ENCODE measurements at regions not wholly inside any gene's neighbourhood (a gene's known extent, or its start where the extent isn't known, plus 50 kb on each side); places are given as distances from the start of the nearest gene placed in this dataset.

DNA sequence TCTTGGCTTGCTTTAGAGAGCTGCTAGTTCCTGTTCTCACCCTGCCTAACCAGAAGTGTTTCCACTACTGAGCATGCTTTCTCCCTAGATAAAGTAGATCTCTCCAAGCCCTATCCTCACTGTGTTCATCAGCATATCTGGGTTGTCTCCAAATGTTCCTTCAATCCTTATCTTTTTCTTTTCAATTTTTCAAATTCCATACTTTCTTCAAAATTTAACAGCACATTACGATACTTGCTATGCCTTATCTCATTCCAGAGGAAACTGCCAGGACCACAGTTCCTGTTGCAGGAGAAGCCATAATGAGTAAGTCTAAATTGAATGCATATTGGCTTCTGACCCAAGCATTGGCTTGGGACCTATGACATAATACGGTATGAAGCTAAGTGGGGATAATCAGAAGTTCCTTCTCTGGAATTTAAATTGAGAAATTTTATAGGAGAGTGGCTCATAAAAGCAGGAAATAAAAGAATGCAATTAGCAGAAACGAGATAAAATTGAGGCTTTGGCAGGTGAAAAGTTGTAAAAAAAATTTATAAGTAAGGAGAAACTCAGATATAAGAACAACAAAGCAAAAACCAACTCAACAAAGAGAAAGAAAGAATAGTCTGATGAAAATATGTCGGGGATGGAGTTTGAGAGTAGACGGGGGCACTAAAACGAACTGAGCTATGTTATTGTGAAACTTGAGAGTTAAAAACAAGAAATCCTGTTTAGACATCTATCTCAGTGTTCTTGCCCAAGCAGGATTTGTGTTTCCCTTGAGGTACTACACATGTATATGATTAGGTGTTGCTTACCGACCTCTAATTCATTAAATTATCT, 631.7 kb upstream of the CCDC54 start:
- no peak overlapping the region for H3K4me3 ChIP-seq (ENCODE audit: low read depth, low read length)
- TF ChIP-seq, protein P1, sequence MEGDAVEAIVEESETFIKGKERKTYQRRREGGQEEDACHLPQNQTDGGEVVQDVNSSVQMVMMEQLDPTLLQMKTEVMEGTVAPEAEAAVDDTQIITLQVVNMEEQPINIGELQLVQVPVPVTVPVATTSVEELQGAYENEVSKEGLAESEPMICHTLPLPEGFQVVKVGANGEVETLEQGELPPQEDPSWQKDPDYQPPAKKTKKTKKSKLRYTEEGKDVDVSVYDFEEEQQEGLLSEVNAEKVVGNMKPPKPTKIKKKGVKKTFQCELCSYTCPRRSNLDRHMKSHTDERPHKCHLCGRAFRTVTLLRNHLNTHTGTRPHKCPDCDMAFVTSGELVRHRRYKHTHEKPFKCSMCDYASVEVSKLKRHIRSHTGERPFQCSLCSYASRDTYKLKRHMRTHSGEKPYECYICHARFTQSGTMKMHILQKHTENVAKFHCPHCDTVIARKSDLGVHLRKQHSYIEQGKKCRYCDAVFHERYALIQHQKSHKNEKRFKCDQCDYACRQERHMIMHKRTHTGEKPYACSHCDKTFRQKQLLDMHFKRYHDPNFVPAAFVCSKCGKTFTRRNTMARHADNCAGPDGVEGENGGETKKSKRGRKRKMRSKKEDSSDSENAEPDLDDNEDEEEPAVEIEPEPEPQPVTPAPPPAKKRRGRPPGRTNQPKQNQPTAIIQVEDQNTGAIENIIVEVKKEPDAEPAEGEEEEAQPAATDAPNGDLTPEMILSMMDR (IDR thresholded peaks at IDR 0.05; ENCODE audit: low read depth, low read length) = no peak

DNA sequence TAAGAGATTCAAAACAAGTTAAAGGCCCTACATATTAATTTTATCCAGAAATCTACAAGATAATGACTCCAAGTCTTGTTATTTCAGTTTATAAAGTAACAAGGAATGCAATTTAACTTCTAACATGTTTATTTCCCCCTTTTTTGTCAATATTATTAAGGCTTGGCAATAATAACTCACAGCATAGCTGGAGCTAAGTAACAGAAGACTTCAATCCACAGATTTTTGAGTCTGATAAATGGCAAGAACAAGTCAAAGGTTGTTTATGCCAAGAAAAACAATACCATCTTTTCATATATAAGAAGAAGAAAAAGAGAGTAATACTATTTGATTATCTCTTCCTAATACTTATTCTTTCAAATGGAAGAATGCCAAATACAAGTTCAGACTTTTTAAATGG, 631.0 kb upstream of the CCDC54 start:
- H3K4me3 ChIP-seq (ENCODE audit: low read depth, low read length) = no peak overlapping the region
- TF ChIP-seq, protein P1 (IDR thresholded peaks at IDR 0.05; ENCODE audit: low read depth, low read length) = no peak

DNA sequence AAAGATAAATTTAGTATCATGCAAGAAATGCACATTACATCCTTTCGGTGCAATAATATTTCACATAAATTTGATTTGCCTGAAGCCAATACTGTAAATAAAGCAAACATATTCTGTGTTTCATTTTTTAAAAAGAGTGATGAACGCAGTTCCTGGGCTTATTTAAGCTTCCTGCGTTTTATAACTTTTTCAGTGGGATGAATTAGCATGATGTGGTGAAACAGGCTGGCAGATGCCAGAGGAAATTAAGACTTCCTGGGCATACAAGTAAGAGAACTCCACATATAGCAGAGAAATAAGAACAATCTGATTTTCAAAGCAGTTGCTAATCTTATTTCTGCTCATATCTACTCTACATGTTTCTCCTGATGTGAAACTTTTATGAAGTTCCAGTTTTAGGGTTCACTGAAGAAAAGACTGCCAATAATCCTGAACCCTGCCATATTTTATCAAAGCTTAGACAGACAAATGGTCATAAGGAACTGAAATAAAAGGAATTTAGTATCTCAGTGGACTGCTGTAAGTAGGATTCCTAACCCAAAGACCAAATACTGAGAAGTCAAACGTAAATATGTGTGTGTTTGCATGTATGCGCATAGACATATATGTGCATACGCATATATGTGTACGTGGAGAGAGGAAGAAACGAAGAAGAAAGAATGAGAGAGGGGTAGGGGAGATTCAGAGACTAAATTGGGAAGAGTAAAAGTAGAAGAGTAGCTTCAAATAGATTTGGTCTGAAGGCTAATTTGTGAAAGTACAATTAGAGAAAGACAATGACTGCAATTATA, 628.6 kb upstream of the CCDC54 start:
- TF ChIP-seq, protein P1 (IDR thresholded peaks at IDR 0.05; ENCODE audit: low read depth, low read length) = no peak
- no peak overlapping the region for H3K4me3 ChIP-seq (ENCODE audit: low read depth, low read length)

DNA sequence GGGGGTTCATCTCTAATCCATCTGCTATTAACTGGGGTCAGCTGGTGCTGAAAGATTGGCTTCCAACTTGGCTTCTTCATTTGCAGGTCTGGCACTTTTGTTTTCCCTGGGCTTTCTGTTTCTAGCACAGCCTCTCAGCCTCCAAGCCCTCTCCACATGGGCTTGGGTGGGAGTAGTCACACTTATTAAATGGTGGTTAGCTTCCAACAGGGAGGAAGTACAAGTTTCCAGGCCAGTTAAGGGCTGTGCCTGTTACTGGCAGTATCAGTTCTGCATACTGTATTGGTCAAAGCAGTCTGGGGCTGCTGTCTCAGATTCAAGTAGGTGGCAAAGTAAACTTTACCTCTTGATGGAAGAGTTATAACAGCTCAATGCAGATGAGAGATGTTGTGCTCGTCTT, 627.1 kb upstream of the CCDC54 start:
- H3K4me3 ChIP-seq (ENCODE audit: low read depth, low read length) = no peak overlapping the region
- TF ChIP-seq, protein P1 (IDR thresholded peaks at IDR 0.05; ENCODE audit: low read depth, low read length) = no peak

DNA sequence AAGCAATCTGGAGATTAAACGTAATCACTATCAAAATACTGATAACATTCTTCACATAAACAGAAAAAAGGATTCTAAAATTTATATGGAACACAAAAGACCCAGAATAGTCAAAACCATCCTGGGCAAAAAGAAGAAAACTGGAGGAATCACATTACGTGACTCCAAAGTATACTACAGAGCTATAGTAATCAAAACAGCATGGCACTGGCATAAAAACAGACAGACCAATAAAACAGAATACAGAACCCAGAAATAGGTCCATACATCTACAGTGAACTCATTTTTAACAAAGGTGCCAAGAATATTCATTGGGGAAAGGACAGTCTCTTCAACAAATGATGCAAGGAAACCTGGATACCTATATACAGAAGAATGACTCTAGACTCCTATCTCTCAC, 621.9 kb upstream of the CCDC54 start:
- H3K4me3 ChIP-seq (ENCODE audit: low read depth, low read length) = no peak overlapping the region
- TF ChIP-seq, protein P1 (IDR thresholded peaks at IDR 0.05; ENCODE audit: low read depth, low read length) = no peak

DNA sequence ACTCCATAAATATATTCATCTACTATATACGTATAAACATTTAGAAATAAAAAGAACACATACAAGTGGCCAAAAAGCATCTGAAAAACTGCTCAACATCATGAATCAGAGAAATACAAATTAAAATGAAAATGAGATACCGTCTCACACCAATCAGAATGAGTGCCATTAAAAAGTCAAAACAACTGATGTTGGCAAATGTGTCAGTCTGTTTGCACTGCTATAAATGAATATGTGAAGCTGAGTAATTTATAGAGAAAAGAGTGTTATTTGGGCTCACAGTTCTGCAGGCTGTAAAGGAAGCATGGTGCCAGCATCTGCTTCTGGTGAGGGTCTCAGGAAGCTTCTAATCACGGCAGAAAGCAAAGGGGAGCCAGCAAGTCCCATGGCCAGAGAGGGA, 620.3 kb upstream of the CCDC54 start:
- no peak overlapping the region for H3K4me3 ChIP-seq (ENCODE audit: low read depth, low read length)
- TF ChIP-seq, protein P1 (IDR thresholded peaks at IDR 0.05; ENCODE audit: low read depth, low read length) = no peak

DNA sequence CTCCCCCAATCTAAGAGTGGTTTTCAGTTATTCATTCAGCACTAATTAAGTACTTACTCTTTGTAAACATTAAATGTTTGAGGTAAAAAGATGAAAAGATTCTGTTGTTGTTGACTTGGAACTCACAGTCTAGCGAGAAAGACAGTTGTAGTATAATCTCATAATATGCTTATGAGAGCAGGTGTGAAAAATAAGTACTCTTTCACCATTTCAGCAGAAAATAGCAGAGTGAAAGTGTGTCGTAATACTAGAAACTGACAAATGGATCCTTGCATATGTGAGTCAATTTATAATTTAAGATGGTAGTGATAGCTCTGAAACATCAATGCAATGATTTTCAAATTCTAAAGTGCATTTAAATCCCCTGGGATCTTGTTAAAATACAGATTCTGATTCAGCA, 618.8 kb upstream of the CCDC54 start:
- TF ChIP-seq, protein P1 (IDR thresholded peaks at IDR 0.05; ENCODE audit: low read depth, low read length) = no peak

More for the DNA sequence above, 618.8 kb upstream of the CCDC54 start:
- no peak overlapping the region for H3K4me3 ChIP-seq (ENCODE audit: low read depth, low read length)

Data from WI38 (cell line).